HG02885 (cell line): ENCODE measurements at regions not wholly inside any gene's neighbourhood (a gene's known extent, or its start where the extent isn't known, plus 50 kb on each side); places are given as distances from the start of the nearest gene placed in this dataset.
A peak's percentile ranks its signal among the peaks of the same experiment; 100 is the strongest.

Experiments
- ATAC-seq: cut with Tn5 transposase; IDR thresholded peaks from one replicate; pipeline ENCODE4 v1.9.1; 2021; ENCODE audit warnings: mild to moderate bottlenecking; ENCODE audit not compliant: unreplicated experiment, poor library complexity

GRCh38 chr2:180128861-180129260, 121.8 kb upstream of the CWC22 start:
- no peak for ATAC-seq

DNA sequence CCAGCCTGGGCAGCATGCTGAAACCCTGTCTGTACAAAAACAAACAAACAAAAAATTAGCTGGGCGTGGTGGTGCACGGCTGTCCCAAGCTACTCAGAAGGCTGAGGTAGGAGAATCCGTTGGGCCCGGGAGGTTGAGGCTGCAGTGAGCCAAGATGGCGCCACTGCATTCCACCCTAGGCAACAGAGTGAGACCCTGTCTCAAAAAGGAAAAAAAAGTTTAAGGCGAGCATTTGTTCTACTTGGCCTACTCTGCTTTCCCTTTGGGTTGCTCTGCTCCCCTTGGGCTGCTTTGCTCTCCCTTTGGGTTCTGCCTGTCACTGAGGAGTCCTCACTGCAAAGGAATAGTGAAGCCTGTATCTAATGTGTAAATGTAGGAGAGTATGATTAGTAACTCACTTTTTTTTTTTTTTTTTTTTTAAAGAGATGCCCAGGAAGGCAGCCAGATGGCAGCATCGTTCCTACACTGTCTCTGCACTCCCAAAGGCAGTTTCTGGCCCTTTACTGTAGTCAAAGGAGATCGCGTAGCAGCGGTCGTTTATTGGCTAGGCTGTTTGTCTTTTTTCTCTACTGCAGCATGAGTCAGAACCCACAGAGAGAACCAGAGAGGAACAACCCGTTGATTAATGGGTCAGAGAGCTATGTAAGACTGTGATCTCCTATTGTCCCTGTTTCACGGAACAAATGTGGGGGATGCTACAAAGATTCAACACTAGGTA, 118.3 kb upstream of the CWC22 start:
- ATAC-seq, result peak; percentile 83

DNA sequence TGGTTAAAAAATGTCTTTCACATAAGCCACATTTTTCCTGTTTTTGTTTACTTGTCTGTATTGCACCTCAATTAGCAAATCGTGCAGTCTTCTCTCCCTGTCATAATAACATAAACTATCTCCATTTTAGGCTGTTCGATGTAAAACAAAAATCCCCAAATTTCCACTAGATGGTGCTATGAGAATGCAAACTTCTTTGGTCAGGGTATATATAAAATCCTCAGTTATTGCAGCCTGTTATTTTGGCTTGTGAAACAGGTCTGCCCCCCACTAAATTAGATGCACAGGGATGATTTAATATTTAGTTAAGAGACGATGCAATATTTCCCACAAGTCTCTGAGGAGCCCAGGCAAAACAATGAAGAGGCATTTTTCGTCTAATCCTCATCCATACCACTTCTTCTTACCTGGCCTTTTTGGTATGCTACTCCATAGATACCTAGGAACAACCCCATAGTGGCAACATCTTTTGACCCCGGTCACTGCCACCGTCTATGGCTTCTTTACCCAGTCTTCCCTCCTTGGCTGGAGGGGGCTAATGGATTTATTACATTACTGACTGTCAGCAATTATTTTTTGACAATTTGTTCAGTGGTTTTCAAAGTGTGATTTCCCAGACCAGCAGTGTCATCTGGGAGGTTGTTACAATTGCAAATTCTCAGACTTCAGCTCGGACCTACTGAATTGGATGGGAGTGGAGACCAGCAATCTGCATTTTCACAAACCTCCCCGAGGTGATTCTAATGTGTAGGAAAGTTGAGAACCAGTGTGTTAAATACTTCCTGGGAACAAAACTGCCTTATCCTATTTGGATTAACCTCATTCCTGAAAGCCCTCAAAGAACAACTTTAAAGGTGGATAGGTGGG, 117.4 kb upstream of the CWC22 start:
- ATAC-seq, result peak; percentile 72

DNA sequence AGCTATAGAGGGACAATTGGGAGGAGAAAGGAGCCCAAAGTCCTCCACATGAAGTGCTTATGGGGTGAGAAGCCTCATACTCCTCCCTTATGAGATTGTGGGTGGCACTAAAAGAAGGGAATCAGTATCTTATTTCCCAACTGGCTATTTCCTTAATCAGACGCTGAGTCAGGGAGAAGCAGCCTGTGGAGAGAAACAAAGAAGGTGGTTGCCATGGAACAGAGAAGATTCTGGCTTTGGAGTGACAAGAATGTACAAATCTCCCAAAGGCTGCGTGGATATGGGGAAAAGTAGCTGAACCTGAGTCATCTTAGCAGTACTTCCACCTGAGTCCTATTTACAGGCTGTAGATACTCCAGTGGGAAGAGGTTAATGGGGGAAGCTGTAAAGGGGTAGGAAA, 115.8 kb upstream of the CWC22 start:
- ATAC-seq, result no peak

- no peak for ATAC-seq
Measured at GRCh38 chr2:180115675-180116074, 108.6 kb upstream of the CWC22 start.

DNA sequence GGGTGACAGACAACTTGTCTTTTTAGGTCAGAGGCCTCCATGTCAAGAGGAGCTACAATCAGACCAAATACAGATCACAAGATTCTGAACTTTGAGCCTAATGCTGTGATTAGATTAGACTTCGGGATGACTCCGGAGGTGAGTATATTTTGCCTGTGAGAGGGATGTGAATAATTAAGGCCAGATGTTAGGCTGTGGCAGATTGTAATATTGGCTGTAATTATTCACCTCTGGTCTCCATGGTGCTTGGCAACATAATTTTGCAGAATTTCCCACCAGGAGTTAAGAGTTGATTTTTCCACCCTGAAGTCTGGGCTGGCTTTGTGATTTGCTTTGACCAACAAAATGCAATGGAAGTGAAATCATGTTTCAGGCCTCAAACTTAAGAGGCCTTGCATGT, 108.2 kb upstream of the CWC22 start:
- no peak for ATAC-seq

GRCh38 chr2:180111901-180112300, 104.8 kb upstream of the CWC22 start:
- ATAC-seq, result no peak

- ATAC-seq, result no peak
Measured at GRCh38 chr2:180110469-180110868, 103.4 kb upstream of the CWC22 start.

- ATAC-seq, result no peak
Measured at GRCh38 chr2:180101846-180102245, 94.7 kb upstream of the CWC22 start.

GRCh38 chr2:180099308-180099707, 92.2 kb upstream of the CWC22 start:
- no peak for ATAC-seq

GRCh38 chr2:180085144-180085543, 78.0 kb upstream of the CWC22 start:
- no peak for ATAC-seq

GRCh38 chr2:180077295-180077906, 70.3 kb upstream of the CWC22 start:
- ATAC-seq, result no peak

DNA sequence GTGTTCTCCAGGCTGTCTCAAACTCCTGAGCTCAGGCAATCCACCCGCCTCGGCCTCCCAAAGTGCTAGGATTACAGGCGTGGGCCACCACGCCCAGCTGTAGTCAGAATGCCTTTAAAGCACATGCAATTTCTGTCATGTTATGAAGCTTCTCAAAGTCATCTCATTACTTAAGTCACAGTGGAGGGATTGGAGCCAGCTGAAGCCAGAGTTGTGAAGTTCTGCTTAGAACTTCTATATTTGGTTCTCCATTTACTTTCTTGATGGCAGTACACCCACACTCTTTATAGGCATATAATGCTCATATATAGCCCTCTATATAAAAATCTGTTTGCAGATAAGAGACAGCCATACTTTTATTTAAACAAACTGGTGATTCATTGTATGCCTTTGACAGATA, 68.8 kb upstream of the CWC22 start:
- ATAC-seq, result no peak

- no peak for ATAC-seq
Measured at GRCh38 chr2:180071797-180072196, 64.7 kb upstream of the CWC22 start.

DNA sequence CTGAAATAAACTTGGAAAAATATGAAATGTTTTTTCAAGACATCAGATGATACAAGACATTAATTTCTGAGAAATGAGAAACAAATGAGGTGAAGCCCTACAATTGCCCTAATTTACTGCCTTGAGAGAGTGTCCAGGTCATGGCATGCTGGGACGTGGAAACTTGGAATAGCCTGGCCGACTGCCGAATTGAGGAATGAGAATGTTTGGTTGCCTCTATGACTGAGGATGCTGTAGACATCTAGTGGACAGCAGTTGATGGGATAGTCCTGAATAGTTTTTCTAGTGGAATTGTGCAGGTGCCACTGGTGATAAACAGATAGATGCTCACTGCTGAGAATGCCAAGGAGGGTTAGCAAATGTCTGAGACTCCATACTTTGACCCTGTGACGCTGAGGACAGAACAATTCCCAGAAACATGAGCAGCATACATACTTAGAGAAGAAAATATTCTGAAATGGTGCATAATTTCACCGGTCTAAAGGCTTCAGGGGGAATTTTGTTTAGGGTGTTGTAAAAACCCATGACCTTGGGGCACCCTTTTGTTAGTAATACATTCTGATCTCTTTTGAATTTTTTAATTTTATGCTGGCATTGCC, 56.5 kb upstream of the CWC22 start:
- ATAC-seq, result no peak

DNA sequence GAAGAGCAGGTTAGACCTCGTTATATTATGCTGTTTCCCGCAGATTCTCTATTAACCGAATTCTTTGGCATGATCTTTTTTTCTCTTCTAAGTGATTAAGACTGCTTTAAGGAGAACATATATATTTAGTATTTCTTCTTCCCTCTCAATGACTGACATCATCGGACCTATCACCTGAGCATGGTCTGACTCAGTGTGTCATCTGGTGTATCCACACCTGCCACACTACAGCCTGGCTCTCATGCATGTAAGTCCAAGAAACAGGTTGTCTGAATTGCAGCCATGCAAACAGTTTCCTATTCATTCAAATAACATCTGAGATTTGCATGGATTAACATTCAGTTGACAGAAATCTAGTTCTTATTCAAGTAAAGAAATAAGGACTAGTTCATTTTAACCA, 55.1 kb upstream of the CWC22 start:
- no peak for ATAC-seq

- no peak for ATAC-seq
Measured at GRCh38 chr2:180061546-180061945, 54.4 kb upstream of the CWC22 start.

- ATAC-seq, result no peak
Measured at GRCh38 chr2:180061085-180061484, 54.0 kb upstream of the CWC22 start.

DNA sequence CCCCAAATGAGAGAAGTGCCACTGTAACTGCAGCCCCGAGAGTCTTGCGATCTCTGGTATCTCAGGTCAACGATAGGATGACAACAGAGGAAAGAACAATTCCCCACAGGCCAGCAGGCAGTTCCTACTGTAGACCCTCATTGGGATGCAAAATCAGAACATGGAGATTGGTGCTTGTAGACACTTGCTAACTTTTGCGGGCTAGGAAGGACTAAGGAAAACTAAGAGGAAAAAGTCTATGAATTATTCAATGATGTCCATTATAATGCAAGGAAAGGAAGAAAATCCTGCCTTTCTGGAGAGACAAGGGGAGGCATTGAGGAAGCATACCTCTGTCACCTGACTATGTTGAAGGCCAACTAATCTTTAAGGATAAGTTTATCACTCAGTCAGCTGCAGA, 51.9 kb upstream of the CWC22 start:
- ATAC-seq, result no peak

DNA sequence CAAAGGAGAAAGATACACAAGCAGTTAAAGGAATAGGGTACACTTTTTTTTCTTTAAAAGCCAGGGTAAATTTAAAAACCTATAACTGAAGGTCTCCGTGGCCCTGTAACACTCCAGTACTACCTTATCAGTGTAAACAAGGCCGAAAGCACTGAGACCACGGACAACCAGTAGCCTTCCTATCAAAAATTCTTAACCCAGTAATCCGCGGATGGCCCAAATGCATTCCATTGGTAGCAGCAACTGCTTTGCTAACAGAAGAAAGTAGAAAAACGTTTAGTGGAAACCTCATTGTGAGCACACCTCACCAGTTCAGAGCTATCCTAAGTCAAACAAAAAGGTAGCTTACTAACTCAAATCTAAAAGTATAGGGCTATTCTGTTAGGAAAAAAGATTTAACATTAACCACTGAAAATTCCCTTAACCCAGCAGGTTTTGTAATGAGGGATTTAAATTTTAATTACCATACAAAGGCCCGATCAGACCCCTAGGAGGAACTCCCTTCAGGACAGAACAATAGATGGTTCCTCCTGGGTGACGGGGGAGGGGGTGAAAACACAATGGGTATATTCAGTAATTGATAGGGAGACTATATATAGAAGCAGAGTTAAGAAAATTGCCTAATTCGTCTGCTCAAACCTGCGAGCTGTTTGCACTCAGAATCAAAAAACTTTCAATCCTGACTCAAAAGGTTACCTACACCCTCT, 50.8 kb upstream of the CWC22 start:
- no peak for ATAC-seq
